HG03558 (cell line): ENCODE measurements at regions not wholly inside any gene's neighbourhood (a gene's known extent, or its start where the extent isn't known, plus 50 kb on each side); places are given as distances from the start of the nearest gene placed in this dataset.

Source experiments
- ATAC-seq: cut with Tn5 transposase; IDR thresholded peaks from one replicate; pipeline ENCODE4 v1.9.1; 2021; ENCODE audit warnings: moderate number of reproducible peaks; ENCODE audit not compliant: unreplicated experiment; ENCODE audit errors: extremely low read depth

- ATAC-seq: no peak
Measured at GRCh38 chr1:204817341-204817740, 53.3 kb upstream of the NFASC start.

GRCh38 chr1:204818998-204819397, 51.7 kb upstream of the NFASC start:
- ATAC-seq: no peak

- ATAC-seq: no peak
Measured at GRCh38 chr1:204819495-204819894, 51.2 kb upstream of the NFASC start.
